HG02798 (cell line): ENCODE measurements at regions not wholly inside any gene's neighbourhood (a gene's known extent, or its start where the extent isn't known, plus 50 kb on each side); places are given as distances from the start of the nearest gene placed in this dataset.
A peak's percentile ranks its signal among the peaks of the same experiment; 100 is the strongest.

Experiments
- ATAC-seq: cut with Tn5 transposase; IDR thresholded peaks from one replicate; pipeline ENCODE4 v1.9.1; 2021; ENCODE audit warnings: mild to moderate bottlenecking; ENCODE audit not compliant: unreplicated experiment, poor library complexity

- ATAC-seq: peak; percentile 80
These were observed 178.1 kb upstream of the ALG10B start for GRCh38 chr12:38138225-38139221.

- ATAC-seq: no peak
These were observed 177.1 kb upstream of the ALG10B start for GRCh38 chr12:38139456-38139855.

DNA sequence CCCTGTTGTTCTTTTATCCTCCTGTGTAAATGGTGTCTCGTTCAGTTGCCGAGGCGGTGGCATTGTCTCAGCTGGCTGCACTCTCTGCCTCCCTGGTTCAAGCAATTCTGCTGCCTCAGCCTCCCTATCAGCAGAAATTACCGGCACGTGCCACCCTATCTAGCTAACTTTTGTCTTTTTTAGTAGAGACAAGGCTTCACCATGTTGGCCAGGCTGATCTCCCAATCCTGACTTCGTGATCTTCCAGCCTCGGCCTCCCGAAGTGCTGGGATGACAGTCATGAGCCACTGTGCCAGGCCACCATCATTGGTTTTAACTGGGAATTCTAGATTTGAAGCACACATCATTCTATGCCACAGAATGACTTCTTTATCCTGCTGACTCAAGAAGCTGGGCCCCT is 175.3 kb upstream of the ALG10B start:
- no peak for ATAC-seq

- no peak for ATAC-seq
These were observed 174.7 kb upstream of the ALG10B start for GRCh38 chr12:38141861-38142260.

GRCh38 chr12:38142974-38143373 is 173.6 kb upstream of the ALG10B start:
- no peak for ATAC-seq

- ATAC-seq: no peak
These were observed 172.5 kb upstream of the ALG10B start for GRCh38 chr12:38144049-38144448.

- ATAC-seq: no peak
These were observed 171.8 kb upstream of the ALG10B start for GRCh38 chr12:38144601-38145436.

DNA sequence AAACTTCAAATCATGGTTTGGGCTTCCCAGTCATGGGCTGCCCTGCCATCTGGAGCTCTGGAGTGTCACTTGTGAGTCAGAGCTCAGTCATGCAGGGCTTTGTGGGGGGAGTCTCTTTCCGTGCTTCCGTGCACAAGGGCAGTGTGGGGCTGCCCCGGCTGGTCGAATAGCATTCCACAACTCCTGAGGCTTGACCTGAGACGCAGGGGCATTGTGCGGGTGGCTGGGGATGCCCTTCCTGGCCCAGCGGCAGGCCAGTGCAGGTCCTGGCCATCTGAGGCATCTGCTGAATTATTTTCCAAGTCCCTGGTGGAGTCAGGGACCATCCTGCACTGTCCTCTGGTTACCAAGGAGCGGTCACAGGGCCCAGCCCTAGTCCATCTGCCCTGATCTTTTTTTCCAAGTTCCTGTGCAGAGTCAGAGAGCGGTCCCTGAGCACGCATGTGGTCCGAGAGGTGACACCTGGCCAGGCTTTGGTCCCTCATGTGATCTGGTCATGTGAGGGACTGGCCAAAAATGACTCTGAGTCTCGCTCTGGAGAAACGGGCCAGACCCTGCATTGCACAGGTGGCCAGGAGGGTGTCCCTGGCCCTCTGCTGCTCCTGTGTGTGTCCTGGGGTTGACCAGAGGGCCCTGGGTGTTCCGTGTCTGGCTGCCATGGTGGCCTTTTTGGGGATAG is 167.0 kb upstream of the ALG10B start:
- ATAC-seq: no peak

GRCh38 chr12:38151991-38152700 is 164.4 kb upstream of the ALG10B start:
- ATAC-seq: no peak

DNA sequence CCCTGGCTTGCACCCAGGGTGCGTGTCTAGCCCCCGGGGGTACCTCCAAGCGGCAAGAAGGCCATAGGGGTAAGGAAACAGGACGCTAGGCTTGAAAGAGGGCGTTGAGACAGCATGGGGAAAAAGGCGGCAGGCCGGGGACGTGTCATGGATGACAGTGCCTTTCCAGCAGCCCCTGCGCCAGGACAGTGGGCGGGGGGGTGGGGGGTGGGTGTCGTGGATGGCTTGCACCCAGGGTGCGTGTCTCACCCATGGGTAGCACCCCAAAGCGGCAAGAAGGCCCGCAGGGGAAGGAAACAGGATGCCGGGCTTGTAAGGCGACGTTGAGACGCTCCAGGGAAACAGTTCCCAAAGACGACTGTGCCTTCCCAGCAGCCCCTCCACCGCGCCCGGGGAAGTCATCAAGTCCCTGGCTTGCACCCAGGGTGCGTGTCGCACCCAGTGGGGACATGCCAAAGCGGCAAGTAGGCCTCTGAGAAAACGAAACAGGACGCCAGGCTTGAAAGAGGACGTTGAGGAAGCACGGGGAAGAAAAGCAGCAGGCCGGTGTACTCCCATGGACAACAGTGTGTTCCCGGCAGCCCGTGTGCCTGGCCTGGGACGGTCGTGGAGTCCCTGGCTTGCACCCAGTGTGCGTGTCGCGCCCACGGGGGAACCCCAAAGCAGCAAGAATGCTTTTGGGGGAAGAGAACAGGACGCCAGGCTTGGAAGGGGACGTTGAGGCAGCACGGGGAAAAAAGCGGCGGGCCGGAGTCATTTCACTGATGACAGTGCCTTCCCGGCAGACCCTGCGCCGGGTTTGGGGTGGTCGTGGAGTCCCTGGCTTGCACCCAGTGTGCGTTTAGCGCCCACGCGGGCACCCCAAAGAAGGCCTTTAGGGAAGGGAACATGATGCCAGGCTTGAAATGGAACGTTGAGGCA is 163.5 kb upstream of the ALG10B start:
- no peak for ATAC-seq

GRCh38 chr12:38153737-38154061 is 162.9 kb upstream of the ALG10B start:
- ATAC-seq: no peak

DNA sequence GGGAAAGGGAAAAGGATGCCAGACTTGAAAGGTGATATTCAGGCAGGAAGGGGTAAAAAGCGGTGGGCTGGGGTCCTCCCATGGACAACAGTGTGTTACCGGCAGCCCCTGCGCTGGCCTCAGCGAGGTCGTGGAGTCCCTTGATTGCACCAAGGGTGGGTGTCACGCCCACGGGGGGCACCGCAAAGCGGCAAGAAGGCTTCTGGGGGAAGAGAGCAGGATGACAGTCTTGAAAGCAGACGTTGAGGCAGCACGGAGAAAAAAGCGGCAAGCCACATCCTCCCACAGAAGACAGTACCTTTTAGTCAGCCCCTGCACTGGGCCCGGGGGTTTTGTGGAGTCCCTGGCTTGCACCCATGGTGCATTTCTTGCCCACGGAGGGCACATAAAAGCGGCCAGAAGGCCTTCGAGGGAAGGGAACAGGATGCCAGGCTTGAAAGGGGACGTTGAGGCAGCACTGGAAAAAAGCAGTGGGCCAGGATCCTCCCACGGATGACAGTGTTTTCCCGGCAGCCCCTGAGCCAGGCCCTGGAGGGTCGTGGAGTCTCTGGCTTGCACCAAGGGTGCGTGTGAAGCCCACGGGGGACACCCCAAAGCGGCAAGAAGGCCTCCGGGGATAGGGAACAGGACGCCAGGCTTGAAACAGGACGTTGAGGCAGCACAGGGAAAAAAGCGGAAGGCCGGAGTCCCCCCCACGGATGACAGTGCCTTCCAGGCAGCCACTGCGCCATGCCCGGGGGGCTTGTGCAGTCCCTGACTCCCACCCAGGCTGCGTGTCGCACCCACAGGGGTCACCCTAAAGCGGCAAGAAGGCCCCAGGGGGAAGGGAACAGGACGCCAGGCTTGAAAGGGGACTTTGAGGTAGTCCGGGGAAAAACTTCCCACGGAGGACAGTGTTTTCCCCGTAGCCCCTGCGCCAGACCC is 162.2 kb upstream of the ALG10B start:
- ATAC-seq: no peak

DNA sequence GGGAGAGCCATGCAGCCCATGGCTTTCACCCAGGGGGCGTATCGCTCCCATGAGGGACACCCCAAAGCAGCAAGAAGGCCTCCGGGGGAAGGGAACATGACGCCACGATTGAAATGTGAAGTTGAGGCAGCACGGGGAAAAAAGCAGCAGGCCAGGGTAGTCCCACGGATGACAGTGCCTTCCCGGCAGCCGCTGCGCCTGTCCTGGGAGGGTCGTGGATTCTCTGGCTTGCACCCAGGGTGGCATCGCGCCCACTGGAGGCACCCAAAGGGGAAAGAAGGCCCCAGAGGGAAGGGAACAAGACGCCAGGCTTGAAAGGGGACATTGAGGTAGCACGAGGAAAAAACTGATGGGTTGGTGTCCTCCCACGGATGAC is 161.6 kb upstream of the ALG10B start:
- ATAC-seq: no peak

- ATAC-seq: no peak
These were observed 160.8 kb upstream of the ALG10B start for GRCh38 chr12:38155526-38156496.

- ATAC-seq: no peak
These were observed 159.9 kb upstream of the ALG10B start for GRCh38 chr12:38156497-38157245.

- ATAC-seq: no peak
These were observed 159.2 kb upstream of the ALG10B start for GRCh38 chr12:38157274-38157932.
